ENCODE measurements at regions not wholly inside any gene's neighbourhood (a gene's known extent, or its start where the extent isn't known, plus 50 kb on each side); places are given as distances from the start of the nearest gene placed in this dataset.
"Not testable (repeated sequence)": the region's sequence is repeated elsewhere in the genome, so short reads cannot be mapped to it uniquely, and the experiment has no call there.

GRCh38 chr7:149714081-149714909 is 59.1 kb downstream of the ZNF467 start:
- DNase-seq: peak; percentile 97

- DNase-seq: no peak
Observed at GRCh38 chr7:149713731-149714068, 59.7 kb downstream of the ZNF467 start.

- DNase-seq: no peak
Observed at GRCh38 chr7:149713061-149713730, 60.2 kb downstream of the ZNF467 start.

- no peak for DNase-seq
Observed at GRCh38 chr7:149708026-149708425, 65.4 kb downstream of the ZNF467 start.

- DNase-seq: no peak
Observed at GRCh38 chr7:149707448-149707886, 65.9 kb downstream of the ZNF467 start.

GRCh38 chr7:149706398-149706797 is 67.0 kb downstream of the ZNF467 start:
- DNase-seq: no peak

- DNase-seq: no peak
Observed at GRCh38 chr7:149704507-149704906, 68.9 kb downstream of the ZNF467 start.

- no peak for DNase-seq
Observed at GRCh38 chr7:149703044-149703650, 70.2 kb downstream of the ZNF467 start.

GRCh38 chr7:149701495-149702240 is 71.7 kb downstream of the ZNF467 start:
- no peak for DNase-seq

- DNase-seq: not testable (repeated sequence)
Observed at GRCh38 chr7:149697767-149698166, 75.6 kb downstream of the ZNF467 start.

GRCh38 chr7:149696280-149696679 is 77.1 kb downstream of the ZNF467 start:
- no peak for DNase-seq

GRCh38 chr7:149692557-149692982 is 80.8 kb downstream of the ZNF467 start:
- DNase-seq: no peak

GRCh38 chr7:149692056-149692455 is 81.3 kb downstream of the ZNF467 start:
- no peak for DNase-seq

GRCh38 chr7:149690688-149691446 is 82.5 kb downstream of the ZNF467 start:
- DNase-seq: no peak

GRCh38 chr7:149689291-149689721 is 84.1 kb downstream of the ZNF467 start:
- DNase-seq: no peak

- DNase-seq: no peak
Observed at GRCh38 chr7:149688836-149689235, 84.6 kb downstream of the ZNF467 start.

GRCh38 chr7:149687820-149688219 is 85.6 kb downstream of the ZNF467 start:
- not testable (repeated sequence) for DNase-seq

GRCh38 chr7:149686449-149686848 is 86.9 kb downstream of the ZNF467 start:
- DNase-seq: no peak

GRCh38 chr7:149686011-149686410 is 87.4 kb downstream of the ZNF467 start:
- DNase-seq: no peak

- no peak for DNase-seq
Observed at GRCh38 chr7:149685455-149685854, 87.9 kb downstream of the ZNF467 start.

GRCh38 chr7:149683898-149684297 is 89.5 kb downstream of the ZNF467 start:
- DNase-seq: no peak

GRCh38 chr7:149683181-149683580 is 90.2 kb downstream of the ZNF467 start:
- DNase-seq: no peak
